GM13976 (cell line): ENCODE measurements at regions not wholly inside any gene's neighbourhood (a gene's known extent, or its start where the extent isn't known, plus 50 kb on each side); places are given as distances from the start of the nearest gene placed in this dataset.

ENCODE experiments used
- DNase-seq: peaks from one replicate; pipeline ENCODE4 v3.0.0; 2012; ENCODE audit warnings: low spot score
- in situ Hi-C: fragments of 300-500 bp; cut with MboI; formaldehyde crosslinking; loops from one replicate; pipeline ENCODE4 v1.12.0; 2022; ENCODE audit warnings: low sequenced_read_pairs, mixed read lengths, inconsistent platforms; ENCODE audit not compliant: unreplicated experiment
- TF ChIP-seq, protein P1 (sequence below): IDR thresholded peaks from 2 replicates; pipeline ENCODE4 v1.5.1; 2012; ENCODE audit warnings: borderline replicate concordance, mild to moderate bottlenecking; ENCODE audit not compliant: insufficient read depth; ENCODE audit errors: extremely low read depth, missing control alignments, control extremely low read depth

DNA sequence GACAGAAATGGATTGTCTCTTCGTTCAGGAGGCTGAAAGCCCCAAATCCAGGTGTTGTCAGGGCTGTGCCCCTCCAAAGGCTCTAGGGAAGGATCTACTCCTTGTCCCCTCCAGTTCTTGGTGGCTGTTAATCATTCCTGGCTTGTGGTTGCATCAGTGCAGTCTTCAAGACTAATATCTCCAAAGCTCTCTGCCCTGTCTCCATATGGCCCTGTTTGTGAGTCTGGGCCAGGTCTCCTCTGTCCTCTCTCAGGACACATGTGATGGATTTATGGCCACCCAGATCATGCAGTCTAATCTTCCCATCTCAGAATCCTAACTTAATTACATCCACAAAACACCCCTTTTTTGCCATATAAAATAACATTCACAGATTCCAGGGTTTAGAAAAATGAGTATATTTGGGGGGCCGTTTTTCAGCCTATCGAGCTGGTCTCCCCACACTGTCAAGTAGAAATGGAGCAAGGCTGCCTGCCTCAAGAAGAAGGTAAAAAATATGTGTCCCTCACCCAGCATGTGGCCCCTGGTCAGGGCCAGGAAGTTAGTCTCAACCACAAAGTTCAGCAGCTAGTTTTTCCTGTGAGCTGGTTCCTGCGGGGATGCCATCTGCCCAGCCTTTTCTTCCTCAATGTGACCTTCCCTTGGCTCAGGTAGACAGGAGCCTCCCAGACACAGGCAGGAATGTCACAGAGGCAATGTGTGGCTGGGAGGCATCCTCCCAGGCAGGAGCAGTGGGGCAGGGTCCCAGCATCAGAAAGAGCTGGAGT is 509.4 kb downstream of the IRX1 start:
- DNase-seq: no peak
- TF ChIP-seq, protein P1, sequence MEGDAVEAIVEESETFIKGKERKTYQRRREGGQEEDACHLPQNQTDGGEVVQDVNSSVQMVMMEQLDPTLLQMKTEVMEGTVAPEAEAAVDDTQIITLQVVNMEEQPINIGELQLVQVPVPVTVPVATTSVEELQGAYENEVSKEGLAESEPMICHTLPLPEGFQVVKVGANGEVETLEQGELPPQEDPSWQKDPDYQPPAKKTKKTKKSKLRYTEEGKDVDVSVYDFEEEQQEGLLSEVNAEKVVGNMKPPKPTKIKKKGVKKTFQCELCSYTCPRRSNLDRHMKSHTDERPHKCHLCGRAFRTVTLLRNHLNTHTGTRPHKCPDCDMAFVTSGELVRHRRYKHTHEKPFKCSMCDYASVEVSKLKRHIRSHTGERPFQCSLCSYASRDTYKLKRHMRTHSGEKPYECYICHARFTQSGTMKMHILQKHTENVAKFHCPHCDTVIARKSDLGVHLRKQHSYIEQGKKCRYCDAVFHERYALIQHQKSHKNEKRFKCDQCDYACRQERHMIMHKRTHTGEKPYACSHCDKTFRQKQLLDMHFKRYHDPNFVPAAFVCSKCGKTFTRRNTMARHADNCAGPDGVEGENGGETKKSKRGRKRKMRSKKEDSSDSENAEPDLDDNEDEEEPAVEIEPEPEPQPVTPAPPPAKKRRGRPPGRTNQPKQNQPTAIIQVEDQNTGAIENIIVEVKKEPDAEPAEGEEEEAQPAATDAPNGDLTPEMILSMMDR: no peak
- in situ Hi-C loops: no loop called here

DNA sequence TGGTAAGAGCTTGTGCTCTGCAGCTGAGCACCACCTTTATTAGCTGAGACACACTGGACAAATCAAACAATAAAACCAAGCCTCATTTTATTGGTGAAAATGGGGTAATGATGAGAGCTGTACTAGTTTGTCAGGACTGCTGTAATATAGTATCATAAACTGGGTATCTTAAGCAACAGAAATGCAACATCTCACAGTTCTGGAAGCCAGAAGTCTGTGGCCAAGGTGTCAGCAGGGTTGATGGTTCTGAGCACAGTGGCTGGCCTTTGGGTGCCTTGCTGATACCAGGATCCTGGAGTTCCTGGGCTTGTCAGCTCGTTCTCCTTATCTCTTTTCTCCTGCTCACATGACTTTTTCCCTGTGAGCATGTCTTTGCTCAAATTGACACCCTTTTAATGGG is 513.1 kb downstream of the IRX1 start:
- in situ Hi-C loops: no loop called here
- no peak for DNase-seq
- TF ChIP-seq, protein P1: no peak

DNA sequence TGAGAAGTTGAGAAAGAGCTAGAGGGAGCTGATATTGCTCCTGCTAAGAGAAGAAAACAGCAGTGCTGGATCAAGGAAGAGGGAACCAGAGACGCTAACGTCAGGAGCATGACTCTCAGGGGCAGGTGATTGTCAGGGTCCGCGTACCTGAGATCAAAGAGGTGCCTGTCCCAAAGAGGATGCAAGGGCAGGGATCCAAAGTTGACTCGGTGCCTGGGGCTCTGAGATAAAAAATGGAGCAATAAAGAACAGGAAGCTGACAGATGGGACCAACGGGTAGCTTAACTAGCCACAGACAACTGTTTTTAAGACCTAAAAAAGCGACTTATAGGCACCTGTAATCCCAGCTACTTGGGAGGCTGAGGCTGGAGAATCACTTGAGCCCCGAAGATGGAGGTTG is 517.8 kb downstream of the IRX1 start:
- no peak for DNase-seq
- TF ChIP-seq, protein P1: no peak
- in situ Hi-C loops: no loop called here

DNA sequence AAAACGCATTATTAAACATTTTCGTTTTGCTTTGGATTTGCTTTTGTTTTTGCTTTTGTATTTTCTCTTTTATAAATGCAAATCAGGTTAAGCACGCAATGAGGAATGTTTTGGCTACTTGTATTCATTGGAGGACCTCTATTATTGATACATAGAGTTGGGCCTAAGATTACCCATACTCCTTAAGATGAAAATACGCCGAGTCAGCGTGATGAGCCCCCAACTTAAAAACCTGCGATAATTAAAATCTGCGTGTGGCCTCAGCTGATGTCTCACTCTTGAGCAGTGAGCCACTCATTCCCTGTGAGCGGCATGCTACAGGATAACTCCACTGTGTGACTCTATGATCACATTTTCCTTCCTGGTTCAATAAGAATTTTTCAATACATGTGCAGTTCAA is 518.3 kb downstream of the IRX1 start:
- in situ Hi-C loops: no loop called here
- TF ChIP-seq, protein P1: no peak
- DNase-seq: no peak

DNA sequence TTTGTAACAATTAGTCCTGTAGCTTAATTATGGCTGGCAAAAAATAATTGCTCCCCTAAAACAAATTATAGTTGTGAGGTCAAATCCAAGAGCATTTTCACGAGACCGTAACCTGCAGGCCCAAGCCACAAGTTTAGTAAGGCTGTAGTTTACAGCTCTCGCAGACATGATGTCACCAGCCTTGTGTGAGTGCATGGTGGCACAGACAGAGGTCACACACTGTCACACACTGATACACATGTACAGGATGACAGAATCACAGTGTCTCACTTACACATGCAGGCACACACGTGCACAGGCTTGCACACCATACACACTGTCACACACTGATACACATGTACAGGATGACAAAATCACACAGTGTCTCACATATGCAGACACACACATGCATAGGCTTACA is 518.8 kb downstream of the IRX1 start:
- DNase-seq: no peak
- TF ChIP-seq, protein P1: no peak
- in situ Hi-C loops: no loop called here

- in situ Hi-C loops: no loop called here
- TF ChIP-seq, protein P1: no peak
- DNase-seq: no peak
Observed at GRCh38 chr5:4116834-4117233, 521.2 kb downstream of the IRX1 start.

DNA sequence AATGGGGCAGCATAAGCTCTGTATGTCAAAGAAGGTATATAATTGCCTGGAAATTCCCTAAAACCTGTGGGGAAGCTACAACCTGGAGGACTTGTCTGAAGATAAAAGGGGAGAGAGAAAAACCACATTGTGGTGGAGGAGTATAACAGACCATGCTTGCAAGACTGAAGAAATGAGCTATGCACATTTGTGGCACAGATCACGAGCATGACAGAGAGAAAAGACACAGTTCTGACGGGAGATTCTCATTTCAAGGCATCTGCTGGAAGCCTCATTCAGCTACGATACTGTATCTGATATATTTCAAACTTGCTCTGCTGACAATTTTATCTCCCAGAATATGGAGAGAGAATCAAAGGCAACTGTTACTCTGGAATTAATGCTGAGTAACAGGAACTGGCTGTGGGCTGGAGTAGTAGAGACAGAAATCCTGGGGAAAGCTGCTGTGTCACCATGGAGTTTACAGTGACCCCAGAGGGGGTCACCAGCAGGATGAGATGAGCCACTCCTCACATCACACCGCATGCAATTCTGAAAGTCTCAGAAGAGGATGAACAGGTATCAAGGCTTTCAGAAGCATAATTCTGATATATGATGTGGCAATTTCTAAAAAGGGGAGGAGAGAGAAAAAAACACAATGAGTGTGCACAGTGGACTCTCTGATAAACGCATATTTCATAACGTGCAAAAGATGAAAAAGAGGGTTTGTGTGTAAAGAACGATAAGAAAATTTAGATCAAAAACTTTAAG is 528.8 kb downstream of the IRX1 start:
- DNase-seq: no peak
- TF ChIP-seq, protein P1: no peak
- in situ Hi-C loops: no loop called here
